MM.1S (cell line): ENCODE measurements at regions not wholly inside any gene's neighbourhood (a gene's known extent, or its start where the extent isn't known, plus 50 kb on each side); places are given as distances from the start of the nearest gene placed in this dataset.

Source experiments
- CTCF ChIP-seq: fragments of 300-600 bp; sonication (generic); IDR thresholded peaks from 2 replicates; pipeline ENCODE4 v1.5.1; 2016; ENCODE audit warnings: antibody characterized with exemption, low read length, mixed read lengths
- EZH2 ChIP-seq: fragments of 300-600 bp; sonication (generic); optimal IDR thresholded peaks from 2 replicates; pipeline ENCODE3; 2017; ENCODE audit warnings: low read depth, mild to moderate bottlenecking, antibody characterized with exemption, low read length, mixed read lengths
- EZH2phosphoT487 ChIP-seq: fragments of 300-600 bp; sonication (generic); IDR thresholded peaks from 2 replicates; pipeline ENCODE4 v1.6.1; 2018; ENCODE audit warnings: antibody characterized with exemption, low read length

- TF ChIP-seq CTCF: no peak
- no peak for TF ChIP-seq EZH2
- TF ChIP-seq EZH2phosphoT487: no peak
Observed at GRCh38 chr18:73674125-73674865, 473.3 kb downstream of the FBXO15 start.
